DMS53 (cell line): ENCODE measurements at regions not wholly inside any gene's neighbourhood (a gene's known extent, or its start where the extent isn't known, plus 50 kb on each side); places are given as distances from the start of the nearest gene placed in this dataset.
A peak's percentile ranks its signal among the peaks of the same experiment; 100 is the strongest.
"Not testable (repeated sequence)": the region's sequence is repeated elsewhere in the genome, so short reads cannot be mapped to it uniquely, and the experiment has no call there.

ENCODE experiments used
- DNase-seq: peaks from one replicate; lab custom pipeline; 2025; lab: John Stamatoyannopoulos, UW

DNA sequence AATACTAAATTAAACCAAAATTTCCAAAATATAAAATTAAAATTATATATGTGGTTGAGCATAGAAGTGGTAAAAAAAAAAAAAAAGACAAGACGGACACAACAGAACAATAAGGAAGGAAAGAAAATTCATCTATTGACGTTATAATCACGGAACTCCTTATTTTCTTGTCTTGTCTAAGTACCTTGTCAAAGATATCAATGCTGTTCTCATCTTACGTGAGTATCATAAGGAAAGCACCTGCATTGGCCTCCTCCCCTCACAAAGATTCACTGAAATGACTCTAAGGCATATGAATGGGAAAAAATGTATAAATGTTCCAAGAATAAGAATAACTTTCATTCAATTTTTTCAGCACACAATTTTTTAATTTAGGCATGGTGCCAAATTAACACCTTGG, 135.4 kb downstream of the PPP1R3A start:
- DNase-seq: no peak

DNA sequence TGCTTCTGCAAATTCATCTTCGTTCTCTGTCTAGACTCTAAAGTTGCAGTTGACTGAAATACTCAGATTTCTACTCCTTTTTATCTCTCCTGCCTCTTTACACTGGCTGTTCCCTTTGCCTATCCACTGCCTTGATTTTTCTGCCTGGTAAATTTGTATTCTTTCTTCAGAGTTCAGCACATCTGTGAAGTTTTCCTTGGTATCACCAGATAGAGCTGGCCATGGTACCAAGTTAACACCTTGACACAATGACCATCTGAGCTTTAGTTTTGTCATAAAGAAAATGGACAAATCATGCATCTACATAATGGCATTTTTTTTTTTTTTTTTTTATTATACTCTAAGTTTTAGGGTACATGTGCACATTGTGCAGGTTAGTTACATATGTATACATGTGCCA, 143.0 kb downstream of the PPP1R3A start:
- DNase-seq: no peak

DNA sequence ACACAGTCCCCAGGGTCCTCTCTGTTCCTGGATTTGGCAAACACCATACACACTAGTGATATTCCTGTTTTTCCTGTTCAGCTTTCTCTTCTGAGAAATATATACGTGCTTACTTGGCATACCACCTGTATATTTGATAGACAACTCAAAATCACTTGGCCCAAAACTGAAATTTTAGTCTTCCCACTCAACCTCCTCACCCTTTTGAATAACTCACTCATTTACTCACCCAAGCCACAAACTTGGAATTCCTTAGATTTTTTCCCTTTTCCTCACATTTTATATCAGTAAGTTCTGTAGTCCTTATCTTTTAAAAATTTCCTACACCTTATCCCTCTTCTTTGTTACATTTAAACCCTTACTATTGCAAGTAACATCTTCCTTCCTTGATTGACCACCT, 143.4 kb downstream of the PPP1R3A start:
- DNase-seq: peak; percentile 22

DNA sequence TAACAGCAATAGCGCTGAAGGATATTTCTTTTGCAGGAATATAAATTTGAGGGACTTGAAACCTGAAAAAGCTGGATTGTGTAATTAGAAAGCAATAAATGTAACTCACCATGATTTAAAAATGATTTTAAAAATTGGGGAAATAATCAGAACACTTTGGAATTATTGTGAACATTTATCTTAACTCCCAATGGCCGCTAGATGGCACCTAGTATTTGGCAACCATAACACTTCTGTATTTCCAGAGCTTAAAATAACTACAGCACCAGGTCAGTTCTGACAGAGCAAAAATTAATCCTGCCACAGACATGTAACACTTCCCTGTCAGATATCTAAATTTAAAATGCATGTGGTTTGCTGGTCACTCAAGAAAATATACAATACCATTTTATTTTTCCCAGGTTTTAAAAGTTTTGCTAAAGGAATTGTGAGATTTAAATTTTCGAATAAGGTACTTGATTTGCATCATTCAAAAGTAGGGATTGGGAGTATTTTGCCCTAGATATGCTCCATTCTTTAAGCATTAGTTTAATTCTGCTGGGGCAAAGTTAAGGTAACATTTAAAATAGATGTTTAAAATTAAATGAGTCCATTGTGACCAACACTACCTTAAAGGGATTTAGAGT, 144.5 kb downstream of the PPP1R3A start:
- DNase-seq: peak; percentile 84

DNA sequence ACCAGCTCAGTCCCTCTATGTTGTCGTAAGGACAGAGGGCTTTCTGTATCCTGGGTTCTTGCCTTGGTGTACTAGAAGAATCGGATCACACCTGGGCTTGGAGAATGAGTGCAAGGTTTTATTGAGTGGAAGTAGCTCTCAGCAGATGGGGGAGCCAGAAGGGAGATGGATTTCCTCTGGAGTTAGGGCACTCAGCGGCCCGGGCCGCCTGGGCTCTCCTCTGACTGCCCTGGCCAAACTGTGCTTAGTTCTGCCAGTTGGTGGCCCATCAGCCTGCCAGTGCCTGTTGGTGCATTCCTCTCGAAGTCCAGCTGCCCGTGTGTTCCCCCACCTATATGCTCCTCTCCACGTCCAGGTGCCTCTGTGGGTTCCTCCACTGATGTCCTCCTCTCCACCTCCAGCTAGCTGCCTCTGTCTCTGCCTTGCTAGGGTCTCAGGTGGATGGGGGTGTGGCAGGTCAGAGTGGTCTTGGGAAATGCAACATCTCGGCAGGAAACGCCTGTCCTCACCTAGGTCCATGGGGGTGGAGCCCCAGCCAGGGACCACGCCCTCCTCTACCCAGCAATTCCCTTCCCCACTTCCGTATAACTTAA, 148.6 kb downstream of the PPP1R3A start:
- DNase-seq: no peak

DNA sequence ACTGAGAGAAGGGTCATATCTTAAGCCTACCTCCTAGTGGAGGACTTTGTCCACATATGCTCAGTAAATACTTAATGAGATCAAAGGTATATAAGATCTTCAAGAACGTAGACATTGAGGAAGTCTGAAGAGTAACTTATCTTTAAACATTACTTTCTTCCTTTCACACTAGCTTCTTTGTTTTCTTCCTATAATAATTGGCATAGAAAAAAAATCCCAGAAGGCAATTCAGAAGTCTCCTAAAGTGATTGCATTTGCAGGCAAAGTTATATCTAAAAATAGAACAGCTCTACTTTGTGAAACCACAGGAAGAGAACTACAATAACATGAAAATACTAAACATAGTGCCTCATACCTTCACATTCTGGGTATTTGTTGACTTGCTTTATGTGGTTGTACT, 150.4 kb downstream of the PPP1R3A start:
- no peak for DNase-seq

DNA sequence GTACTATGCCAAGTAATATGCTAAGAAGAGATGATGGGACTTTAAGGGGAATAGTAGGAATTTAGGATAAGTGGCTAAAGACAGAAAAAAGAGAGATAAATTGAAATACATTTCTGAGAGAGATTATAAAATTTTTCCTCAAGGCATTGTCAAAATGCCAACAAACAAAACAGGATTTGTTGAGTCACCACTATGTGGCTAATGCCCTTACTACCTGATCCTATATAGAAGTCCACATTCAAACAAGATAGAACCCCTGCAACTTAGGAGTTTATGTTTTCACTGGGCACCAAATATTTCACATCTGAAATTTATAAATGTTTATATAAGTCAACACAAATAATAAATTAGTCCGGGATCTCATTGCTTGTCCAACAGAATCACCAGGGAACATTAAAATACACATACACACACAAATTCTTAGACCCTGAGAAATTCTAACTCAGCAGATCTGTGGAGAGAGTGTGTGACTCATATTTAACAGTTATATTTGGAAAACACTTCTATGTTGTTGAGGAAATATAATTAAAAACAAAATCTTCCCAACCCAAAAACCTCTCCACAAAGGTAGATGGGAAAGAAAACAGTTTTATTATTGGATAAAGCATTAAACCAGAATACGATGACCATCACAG, 154.3 kb downstream of the PPP1R3A start:
- DNase-seq: no peak

DNA sequence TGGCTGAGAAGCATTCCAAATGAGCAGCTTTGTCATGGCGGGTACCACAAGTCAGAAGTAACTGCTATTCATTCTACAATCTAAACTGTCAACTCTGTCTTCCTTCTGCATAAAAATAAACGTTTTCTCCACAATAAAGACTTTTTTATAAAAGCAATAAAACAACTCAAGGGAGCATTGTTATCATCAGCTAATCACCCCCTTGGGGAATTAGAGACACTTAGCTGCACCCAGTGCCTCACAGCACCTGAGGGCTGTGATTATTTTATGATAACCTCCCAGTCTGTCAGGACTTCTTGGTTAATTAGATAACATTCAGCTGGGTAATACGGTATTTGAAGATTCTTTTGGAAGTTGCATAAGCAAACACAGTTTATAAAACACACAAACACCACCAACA, 155.6 kb downstream of the PPP1R3A start:
- DNase-seq: no peak

DNA sequence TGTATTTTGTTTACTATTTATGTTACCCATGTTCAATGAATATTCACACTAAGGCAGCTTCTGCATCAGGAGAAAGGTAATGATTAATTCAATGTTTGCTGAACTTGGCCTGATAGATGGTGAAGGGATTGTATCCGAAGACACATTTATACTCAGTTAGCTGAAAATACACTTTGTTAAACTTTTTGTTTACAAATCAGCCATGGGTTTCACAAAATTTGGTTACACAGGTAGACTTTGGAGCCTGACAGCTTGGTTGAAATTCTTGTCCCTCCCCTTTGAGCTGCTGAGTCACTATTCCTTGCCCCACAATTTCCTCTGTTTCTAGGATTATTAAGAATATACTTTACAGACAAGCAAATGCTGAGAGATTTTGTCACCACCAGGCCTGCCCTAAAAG, 162.6 kb downstream of the PPP1R3A start:
- no peak for DNase-seq

DNA sequence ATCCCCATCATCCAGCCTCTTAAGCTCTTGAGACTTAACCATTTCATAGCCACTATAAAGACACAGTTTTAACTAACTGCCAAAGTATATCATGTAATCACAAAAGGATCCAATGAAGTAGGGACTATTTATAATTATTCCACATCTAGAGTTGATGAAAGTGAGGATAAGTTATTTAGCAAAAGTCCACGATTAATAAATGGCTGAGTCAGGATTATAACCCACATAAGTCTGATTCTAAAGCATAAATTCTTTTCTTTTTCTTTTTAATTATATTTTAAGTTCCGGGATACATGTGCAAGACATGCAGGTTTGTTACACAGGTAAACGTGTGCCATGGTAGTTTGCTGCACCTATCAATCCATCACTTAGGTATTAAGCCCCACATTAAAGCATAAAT, 166.1 kb downstream of the PPP1R3A start:
- no peak for DNase-seq

DNA sequence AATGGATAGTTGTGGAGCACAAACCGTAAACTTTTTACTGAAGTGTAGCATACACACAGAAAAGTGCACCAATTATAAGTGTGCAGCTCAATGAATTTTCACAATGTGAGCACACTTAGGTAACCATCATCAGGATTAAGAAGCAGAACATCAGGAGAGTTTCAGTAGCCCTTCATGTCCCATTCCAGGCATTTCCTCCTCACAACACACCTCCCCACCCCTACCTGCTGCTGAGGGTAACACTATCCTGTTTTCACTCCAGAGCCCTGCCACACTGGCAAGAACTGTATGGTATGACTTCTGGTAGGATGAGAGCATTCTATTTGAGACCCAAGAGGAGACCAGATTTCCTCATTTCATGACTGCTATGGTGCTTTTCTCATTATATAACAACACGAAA, 166.5 kb downstream of the PPP1R3A start:
- peak; percentile 24 for DNase-seq

DNA sequence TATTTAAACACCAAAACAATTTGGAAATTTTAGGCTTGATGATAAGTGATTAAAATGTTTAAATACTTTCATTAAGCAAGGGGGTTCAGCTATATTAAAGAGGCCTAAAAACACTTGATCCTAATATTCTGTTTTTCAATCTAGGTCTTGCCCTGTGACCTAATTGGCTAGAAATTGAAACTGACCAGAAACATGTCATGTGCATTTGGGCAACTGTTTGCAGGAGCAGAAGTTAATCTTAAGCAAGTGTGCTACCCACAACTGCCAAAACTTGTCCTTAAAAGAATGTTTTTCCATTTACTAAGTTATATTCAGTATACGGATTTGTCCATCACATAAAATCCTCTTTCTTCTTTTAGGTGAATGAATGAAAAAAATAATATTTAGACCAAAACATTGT, 167.3 kb downstream of the PPP1R3A start:
- no peak for DNase-seq

DNA sequence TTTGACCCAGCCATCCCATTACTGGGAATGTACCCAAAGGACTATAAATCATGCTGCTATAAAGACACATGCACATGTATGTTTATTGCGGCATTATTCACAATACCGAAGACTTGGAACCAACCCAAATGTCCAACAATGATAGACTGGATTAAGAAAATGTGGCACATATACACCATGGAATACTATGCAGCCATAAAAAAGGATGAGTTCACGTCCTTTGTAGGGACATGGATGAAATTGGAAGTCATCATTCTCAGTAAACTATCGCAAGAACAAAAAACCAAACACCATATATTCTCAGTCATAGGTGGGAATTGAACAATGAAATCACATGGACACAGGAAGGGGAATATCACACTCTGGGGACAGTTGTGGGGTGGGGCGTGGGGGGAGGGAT, 170.4 kb downstream of the PPP1R3A start:
- not testable (repeated sequence) for DNase-seq

DNA sequence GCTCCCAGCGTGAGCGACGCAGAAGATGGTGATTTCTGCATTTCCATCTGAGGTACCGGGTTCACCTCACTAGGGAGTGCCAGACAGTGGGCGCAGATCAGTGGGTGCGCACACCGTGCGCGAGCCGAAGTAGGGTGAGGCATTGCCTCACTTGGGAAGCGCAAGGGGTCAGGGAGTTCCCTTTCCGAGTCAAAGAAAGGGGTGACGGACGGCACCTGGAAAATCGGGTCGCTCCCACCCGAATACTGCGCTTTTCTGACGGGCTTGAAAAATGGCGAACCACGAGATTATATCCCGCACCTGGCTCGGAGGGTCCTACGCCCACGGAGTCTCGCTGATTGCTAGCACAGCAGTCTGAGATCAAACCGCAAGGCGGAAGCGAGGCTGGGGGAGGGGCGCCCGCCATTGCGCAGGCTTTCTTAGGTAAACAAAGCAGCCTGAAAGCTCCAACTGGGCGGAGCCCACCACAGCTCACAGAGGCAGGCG, 175.8 kb downstream of the PPP1R3A start:
- DNase-seq: peak; percentile 76

DNA sequence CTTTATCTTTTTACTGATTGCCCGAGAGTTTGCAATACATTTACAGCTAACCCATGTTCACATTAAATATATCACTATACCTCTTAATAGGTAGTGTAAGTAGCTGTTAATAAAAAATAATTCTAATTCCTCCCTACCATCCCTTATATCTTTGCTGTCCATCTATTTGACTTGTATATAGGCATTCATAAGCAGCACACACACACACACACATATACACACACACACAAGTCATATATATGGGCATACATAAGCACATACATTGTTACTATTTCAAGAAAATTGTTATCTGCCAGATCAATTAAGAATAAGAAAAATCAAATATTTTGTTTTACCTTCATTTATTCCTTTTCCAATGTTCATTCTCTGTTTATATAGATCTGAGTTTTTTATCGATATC, 176.4 kb downstream of the PPP1R3A start:
- peak; percentile 20 for DNase-seq

DNA sequence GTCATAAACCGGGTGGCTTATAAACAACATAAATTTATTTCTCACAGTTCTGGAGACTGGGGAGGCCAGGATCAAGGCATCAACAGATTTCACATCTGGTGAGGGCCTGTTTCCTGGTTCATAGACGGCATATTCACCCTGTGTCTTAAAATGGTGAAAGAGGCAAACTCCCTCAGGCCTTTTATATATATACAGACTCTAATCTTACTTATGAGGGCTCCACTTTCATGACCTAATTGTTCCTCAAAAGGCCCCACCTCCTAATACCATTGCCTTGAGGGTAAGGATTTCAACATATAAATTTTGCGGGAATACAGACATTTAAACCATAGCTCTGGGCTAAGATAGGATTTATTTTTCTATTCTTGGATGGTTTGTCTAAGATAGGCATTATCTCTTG, 187.2 kb downstream of the PPP1R3A start:
- DNase-seq: peak; percentile 19

DNA sequence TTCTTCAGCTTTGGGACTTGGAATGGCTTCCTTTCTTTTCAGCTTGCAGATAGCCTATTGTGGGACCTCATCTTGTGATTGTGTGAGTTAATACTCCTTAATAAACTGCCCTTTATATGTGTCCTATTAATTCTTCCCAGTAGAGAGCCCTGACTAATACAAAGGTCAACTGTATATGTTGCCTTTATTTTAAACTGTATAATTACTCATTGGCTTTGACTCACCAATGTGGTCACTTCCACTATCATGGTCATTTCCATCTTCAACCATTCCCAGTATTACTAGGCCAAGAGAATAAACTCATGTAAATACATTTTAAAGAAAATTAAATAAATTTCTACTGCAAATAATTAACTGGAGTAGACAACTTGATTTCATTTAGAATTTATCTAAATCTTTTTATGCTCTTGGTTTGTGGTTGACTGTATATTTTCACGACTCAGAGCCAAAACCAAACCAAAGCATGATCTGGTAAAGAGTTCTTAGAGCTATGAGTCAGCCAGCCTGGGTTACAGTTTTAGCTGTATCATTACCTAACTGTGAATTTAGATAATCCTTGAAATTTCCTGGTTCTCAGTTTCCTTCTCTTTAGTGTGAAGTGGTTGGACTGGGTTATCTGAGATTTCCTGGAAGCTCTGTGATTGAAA, 188.4 kb downstream of the PPP1R3A start:
- peak; percentile 72 for DNase-seq

DNA sequence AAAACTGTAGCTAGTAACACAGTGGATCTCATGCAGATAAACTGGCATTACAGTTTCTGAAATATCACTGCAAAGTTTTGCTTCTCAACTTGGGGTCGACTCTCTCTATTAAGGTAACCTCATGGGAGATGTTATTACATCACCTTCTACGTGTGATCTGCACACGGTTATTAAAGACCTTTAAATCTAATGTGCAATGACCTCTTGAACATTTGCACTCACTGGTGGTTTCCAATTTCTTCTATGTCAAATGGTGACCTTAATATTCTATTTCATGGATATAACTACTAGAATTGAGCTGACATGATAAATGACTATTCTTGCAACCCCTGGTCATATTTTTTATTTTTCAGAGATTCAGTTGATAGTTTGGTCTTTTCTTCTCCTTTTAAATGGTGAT, 191.3 kb downstream of the PPP1R3A start:
- DNase-seq: no peak

DNA sequence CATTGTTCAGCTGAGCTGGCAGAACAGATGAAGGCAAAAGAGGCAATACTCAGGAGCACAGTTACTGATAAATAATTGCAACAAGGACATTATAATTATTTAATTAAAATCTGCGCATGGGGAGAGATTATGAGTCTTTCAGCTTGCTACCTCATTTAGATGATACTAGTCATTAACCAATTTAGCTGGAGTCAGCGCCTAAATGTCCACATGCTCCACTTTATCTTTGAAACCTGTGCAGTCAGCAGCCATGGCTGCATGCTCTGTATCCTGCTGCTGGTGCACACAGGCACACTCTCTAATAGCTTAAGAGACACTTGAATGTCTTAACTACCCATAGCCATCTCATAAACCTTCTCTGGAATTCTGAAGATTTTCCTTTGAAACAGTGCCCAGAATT, 196.8 kb downstream of the PPP1R3A start:
- DNase-seq: no peak

DNA sequence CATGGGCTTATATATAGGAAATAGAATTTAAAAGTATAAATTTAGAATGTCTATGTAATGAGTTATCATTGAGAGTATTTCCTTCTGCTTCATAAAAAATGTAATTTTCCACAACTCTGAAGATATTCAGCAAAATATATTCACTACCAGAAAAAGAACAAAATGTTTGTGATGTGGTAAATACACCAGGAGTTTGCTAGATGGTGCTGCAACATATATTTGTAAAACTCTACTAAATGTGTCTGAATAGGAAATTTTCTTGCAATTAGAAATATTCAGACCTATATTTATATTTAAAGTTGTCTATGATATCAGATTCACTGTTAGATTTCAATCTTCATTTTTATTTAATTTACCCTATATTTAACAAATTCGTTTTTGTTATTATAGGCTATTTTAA, 201.1 kb downstream of the PPP1R3A start:
- no peak for DNase-seq

DNA sequence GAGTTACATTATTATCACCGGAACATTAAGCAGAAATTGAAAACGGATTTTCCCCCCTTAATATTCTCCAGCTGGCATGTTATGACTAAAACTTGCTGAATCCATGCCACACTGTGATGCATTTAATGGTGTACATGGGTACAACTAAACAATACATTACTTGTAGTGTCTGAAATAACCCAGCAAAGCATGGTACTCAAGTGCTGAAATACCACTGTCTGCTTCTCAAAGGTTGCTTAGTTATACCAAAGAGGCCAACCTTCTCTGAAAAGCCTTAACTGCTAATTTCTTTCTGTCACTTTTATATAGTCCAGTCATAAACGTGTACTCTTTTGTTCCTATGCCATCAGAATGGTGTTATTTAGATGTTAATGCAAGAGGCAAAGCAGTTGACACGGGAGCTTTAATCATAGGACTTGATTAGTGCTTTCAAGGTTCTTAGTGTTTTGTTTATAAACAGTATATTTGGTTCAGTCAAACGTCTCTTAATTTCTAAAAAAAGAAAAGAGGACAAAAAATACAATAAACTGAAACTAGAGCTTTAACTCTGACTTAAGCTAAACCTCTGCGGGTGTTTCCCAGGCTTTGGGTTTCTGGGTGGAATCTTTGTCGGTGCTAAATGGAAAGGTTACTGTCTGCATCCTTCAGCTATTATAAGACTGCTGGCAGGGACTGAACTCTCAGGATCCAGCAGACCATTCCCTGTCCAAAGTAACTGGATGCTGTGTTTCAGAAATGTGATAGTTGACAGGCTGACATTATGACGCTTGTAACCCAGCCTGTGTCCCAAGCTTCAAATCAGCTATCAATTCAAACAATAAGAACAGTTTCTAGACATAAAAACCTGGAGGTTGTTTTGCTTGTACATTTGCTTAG, 202.6 kb downstream of the PPP1R3A start:
- no peak for DNase-seq

DNA sequence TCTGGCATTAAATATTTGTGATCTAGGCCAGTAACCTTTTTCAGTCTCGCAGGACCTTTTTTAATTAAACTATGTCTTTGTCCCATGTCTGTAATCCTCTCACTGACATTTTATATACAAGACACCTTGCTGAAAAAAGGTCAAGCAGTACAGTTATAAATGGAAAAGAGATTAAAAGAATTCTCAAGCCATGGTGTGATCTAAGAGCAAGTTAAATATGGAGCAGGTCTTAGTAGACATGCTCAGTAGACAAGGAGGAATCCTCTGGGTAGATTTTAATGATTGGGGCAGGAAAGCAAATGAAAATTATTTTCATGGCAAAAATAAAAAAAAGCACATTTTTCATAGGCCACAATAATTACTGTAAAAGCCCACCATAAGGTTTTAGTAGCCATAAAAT, 203.5 kb downstream of the PPP1R3A start:
- no peak for DNase-seq
